ENCODE measurements at regions not wholly inside any gene's neighbourhood (a gene's known extent, or its start where the extent isn't known, plus 50 kb on each side); places are given as distances from the start of the nearest gene placed in this dataset.

DNA sequence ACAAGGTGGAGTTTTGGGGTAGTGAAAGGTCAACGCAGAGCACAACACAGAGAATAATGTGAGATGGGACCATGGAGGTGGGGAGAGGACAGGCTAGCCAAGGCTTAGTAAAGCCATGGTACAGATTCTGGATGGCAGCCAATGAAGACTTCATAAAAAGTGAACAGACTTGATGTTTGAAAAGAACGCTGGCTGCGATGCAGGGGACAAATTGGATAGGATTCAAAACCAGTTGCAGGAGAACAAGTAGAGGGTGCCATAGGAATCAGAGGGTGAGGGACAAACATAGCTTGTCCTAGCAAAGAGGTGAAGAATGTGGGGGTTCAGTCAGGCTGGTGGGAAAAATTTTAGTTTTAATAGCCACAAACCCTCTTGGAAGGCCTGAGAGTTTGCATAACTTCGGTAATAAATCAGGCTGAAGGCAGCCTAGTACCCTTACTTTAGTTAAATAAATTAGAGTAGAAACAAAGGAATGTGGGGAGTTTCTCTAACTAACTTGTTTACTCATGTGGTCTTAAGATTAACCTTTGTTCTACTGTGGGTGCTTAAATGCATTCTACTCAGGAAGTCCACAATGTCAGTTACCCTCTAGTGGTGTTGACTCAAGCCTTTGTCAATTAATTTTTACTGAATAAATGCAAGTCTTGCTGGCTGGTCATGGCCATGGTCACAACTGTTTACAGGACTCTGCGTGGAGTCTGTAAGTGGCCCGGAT is 216.4 kb downstream of the C6orf118 start:
- no peak for DNase-seq
- no peak overlapping the region for H2AK5ac ChIP-seq (ENCODE audit: low read depth, low read length)

More for the DNA sequence above, 216.4 kb downstream of the C6orf118 start:
- ChIA-PET CTCF (no interaction called here), POLR2A (ENCODE audit: unreplicated experiment) (no interaction called here)
- Histone ChIP-seq H2BK120ac (ENCODE audit: low read depth, low read length) (no peak overlapping the region), H3K56ac (ENCODE audit: extremely low read depth, insufficient read depth, low read length) (no peak overlapping the region), H3K9ac (ENCODE audit: low read depth, low read length) (no peak overlapping the region), H2BK20ac (ENCODE audit: low read depth, low read length) (no peak overlapping the region), H3K4me1 (ENCODE audit: control insufficient read depth, insufficient read depth, low read length) (no peaks in the 10 kb centered on the region), H2AFZ (replicated peaks; ENCODE audit: low read length, poor library complexity) (no peak overlapping the region), H3K9me1 (ENCODE audit: insufficient read depth, low read length) (no peaks in the 10 kb centered on the region), H3K4me3 (ENCODE audit: insufficient read depth, low read depth, low read length) (no peak overlapping the region), H3K18ac (ENCODE audit: low read depth, low read length) (no peak overlapping the region), H4K20me1 (ENCODE audit: insufficient read depth, low read length) (no peaks in the 10 kb centered on the region), H3K4ac (ENCODE audit: low read depth, low read length) (no peak overlapping the region), H4K8ac (ENCODE audit: low read depth in 2 of 2, low read length in 2 of 2) (no peak overlapping the region), H2AK9ac (replicated peaks; ENCODE audit: low read depth, low read length, poor library complexity) (no peak overlapping the region), H3K79me1 (ENCODE audit: low read depth in 1 of 2, low read length in 2 of 2) (no peaks in the 10 kb centered on the region), H3K23ac (ENCODE audit: low read depth, low read length) (no peak overlapping the region), H3K14ac (replicated peaks; ENCODE audit: low read depth, low read length) (no peak overlapping the region), H3K36me3 (ENCODE audit: control insufficient read depth, insufficient read depth, low read length) (no peaks in the 10 kb centered on the region), H3K9me3 (ENCODE audit: control insufficient read depth, insufficient read depth, low read length) (peaks cover 25% of the 10 kb centered on the region), H3K27me3 (ENCODE audit: control insufficient read depth, insufficient read depth, low read length) (no peaks in the 10 kb centered on the region), H2BK5ac (ENCODE audit: low read depth, low read length, poor library complexity, severe bottlenecking) (no peak overlapping the region), H2BK15ac (ENCODE audit: low read depth, low read length) (no peak overlapping the region), H3K27ac (ENCODE audit: insufficient read depth, low read length) (no peak overlapping the region), H4K91ac (ENCODE audit: insufficient read depth, low read depth, low read length) (no peak overlapping the region), H4K5ac (ENCODE audit: low read depth, low read length) (no peak overlapping the region), H3K4me2 (ENCODE audit: low read depth, low read length) (no peak overlapping the region)
- ATAC-seq (ENCODE audit: low read depth): no peak
- no peak for TF ChIP-seq RFX5 (IDR thresholded peaks at IDR 0.05; ENCODE audit: low read depth, low read length)
- TF ChIP-seq, protein P1, sequence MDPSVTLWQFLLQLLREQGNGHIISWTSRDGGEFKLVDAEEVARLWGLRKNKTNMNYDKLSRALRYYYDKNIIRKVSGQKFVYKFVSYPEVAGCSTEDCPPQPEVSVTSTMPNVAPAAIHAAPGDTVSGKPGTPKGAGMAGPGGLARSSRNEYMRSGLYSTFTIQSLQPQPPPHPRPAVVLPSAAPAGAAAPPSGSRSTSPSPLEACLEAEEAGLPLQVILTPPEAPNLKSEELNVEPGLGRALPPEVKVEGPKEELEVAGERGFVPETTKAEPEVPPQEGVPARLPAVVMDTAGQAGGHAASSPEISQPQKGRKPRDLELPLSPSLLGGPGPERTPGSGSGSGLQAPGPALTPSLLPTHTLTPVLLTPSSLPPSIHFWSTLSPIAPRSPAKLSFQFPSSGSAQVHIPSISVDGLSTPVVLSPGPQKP (IDR thresholded peaks at IDR 0.05; ENCODE audit: borderline replicate concordance, low read depth, low read length): no peak
- no peak for TF ChIP-seq NFE2L2 (IDR thresholded peaks at IDR 0.05; ENCODE audit: low read depth, low read length)
- no peak for TF ChIP-seq CEBPB (IDR thresholded peaks at IDR 0.05; ENCODE audit: low read depth, low read length)
- TF ChIP-seq CHD1 (IDR thresholded peaks at IDR 0.05; ENCODE audit: low read depth, low read length): no peak
- TF ChIP-seq FOS (IDR thresholded peaks at IDR 0.05; ENCODE audit: low read depth, low read length): no peak
- no peak for TF ChIP-seq RCOR1 (IDR thresholded peaks at IDR 0.05; ENCODE audit: insufficient replicate concordance, low read length)
- TF ChIP-seq BHLHE40 (IDR thresholded peaks at IDR 0.05; ENCODE audit: low read depth, low read length): no peak
- TF ChIP-seq RAD21 (IDR thresholded peaks at IDR 0.05; ENCODE audit: low read length): no peak
- TF ChIP-seq POLR2A (IDR thresholded peaks at IDR 0.05; ENCODE audit: low read depth, low read length): no peak
- TF ChIP-seq MXI1 (IDR thresholded peaks at IDR 0.05; ENCODE audit: borderline replicate concordance, low read depth, low read length): no peak
- TF ChIP-seq, protein P2, sequence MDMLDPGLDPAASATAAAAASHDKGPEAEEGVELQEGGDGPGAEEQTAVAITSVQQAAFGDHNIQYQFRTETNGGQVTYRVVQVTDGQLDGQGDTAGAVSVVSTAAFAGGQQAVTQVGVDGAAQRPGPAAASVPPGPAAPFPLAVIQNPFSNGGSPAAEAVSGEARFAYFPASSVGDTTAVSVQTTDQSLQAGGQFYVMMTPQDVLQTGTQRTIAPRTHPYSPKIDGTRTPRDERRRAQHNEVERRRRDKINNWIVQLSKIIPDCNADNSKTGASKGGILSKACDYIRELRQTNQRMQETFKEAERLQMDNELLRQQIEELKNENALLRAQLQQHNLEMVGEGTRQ (IDR thresholded peaks at IDR 0.05; ENCODE audit: low read depth, low read length): no peak
- TF ChIP-seq MAZ (IDR thresholded peaks at IDR 0.05; ENCODE audit: borderline replicate concordance, low read depth, low read length): no peak
- in situ Hi-C loops (cut with MboI; ENCODE audit: low sequenced_read_pairs): no loop called here
- dilution Hi-C loops (cut with HindIII; ENCODE audit: low sequenced_read_pairs, unreplicated experiment): no loop called here
- BruUV-seq (replicated peaks): no TSS peak
- intact Hi-C loops (cut with micrococcal nuclease): no loop called here
- 58% methylated on average over 2 of the region's 6 CpGs; no CpG with 5 or more reads in 1 of the 2 experiments for WGBS, 2 experiments (ENCODE audit: extremely low coverage in 2 of 2, insufficient read length in 1 of 2)

Measured in IMR-90 (cell line).